HG03159 (cell line): ENCODE measurements at regions not wholly inside any gene's neighbourhood (a gene's known extent, or its start where the extent isn't known, plus 50 kb on each side); places are given as distances from the start of the nearest gene placed in this dataset.
"Not testable (repeated sequence)": the region's sequence is repeated elsewhere in the genome, so short reads cannot be mapped to it uniquely, and the experiment has no call there.

Experiments used
- ATAC-seq: cut with Tn5 transposase; IDR thresholded peaks from one replicate; pipeline ENCODE4 v1.9.1; 2021; ENCODE audit warnings: mild to moderate bottlenecking, moderate library complexity; ENCODE audit not compliant: unreplicated experiment

- no peak for ATAC-seq
Observed at GRCh38 chr7:52406808-52407207, 628.6 kb upstream of the POM121L12 start.

DNA sequence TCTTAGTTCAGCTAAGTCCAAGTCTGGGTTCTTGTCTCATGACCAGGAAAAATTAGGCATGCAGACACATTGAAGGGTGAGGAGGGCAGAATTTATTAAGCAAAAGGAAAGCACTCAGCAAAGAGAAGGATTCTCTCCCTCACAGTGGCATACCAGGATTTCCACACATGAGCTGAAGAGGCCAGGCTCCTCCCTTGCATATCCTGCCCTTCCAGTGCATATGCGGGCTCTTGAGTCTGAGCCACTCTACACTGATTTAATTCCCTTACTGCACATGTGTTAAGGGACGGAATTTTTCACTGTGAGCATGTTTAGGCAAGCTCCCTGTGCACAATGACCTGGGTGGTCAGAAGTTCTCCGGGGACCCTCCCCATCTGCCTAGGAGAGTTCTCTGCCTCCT is 652.7 kb upstream of the POM121L12 start:
- ATAC-seq: no peak

DNA sequence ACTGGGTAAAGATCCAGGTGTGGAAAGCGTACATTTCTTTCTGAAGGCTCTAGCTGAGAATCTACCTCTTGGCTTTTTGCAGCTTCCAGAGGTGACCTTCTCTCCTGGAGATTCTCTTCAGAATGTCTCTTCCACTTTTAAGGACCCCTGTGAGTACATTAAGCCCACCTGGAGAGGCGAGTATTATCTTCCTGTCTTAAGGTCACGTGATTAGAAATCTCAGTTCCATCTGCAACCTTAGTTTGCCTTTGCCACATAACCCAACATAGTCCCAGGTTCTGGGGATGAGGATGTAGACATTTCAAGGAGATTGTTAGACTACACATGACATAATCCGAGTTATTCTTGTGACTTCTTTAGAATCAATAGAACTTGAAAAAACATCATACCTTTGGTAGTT is 665.5 kb upstream of the POM121L12 start:
- no peak for ATAC-seq

DNA sequence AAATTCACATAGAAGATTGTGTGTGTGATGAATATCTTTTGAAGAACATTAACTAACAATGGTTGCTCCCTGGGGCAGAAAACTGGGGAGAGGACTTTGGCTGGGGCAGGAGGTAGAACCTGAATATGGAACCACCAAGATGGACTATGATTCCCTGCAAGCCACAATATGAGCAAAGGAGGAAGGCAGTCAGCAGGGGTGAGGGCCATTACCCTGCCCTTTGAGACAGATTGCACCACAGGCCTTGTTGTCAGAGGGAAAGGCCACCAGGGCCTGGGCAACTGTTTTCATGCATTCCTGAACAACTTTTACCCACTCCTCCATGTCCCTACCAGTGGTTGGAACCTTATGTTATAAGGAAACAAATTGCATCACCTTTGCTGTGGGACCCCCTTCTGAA is 670.1 kb upstream of the POM121L12 start:
- ATAC-seq: no peak

DNA sequence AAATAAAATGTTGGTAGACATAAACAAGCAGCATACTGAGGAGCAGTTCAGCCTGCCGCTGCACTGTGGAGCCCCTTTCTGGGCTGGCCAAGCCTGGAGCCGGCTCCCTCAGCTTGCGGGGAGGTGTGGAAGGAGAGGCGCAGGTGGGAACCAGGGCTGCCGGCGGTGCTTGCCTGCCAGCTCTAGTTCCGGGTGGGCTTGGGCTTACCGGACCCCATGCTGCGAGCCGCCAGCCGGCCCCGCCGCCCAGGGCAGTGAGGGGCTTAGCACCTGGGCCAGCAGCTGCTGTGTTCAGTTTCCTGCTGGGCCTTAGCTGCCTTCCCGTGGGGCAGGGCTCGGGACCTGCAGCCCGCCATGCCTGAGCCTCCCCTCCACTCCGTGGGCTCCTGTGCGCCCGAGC is 672.9 kb upstream of the POM121L12 start:
- ATAC-seq: no peak

DNA sequence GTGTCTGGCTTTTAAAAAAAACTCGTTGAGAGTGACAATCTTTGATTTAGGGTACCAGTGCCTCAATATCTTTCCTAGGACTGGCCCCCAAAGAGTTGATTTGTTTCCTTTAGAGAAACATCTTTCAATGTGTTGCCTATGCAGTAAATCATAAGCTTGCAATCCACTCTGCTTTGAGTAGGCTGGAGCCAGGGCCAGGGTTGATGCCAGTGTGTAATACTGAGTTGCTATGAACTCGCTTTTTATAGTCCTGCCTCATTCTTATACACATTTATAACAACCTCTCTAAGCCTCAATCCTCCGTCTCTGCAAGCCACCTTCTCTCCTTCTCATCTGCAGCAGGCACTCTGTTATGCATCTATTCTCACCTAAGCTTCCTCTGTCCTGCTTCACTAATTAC is 674.9 kb upstream of the POM121L12 start:
- ATAC-seq: no peak

- no peak for ATAC-seq
Observed at GRCh38 chr7:52355053-52355452, 680.4 kb upstream of the POM121L12 start.

DNA sequence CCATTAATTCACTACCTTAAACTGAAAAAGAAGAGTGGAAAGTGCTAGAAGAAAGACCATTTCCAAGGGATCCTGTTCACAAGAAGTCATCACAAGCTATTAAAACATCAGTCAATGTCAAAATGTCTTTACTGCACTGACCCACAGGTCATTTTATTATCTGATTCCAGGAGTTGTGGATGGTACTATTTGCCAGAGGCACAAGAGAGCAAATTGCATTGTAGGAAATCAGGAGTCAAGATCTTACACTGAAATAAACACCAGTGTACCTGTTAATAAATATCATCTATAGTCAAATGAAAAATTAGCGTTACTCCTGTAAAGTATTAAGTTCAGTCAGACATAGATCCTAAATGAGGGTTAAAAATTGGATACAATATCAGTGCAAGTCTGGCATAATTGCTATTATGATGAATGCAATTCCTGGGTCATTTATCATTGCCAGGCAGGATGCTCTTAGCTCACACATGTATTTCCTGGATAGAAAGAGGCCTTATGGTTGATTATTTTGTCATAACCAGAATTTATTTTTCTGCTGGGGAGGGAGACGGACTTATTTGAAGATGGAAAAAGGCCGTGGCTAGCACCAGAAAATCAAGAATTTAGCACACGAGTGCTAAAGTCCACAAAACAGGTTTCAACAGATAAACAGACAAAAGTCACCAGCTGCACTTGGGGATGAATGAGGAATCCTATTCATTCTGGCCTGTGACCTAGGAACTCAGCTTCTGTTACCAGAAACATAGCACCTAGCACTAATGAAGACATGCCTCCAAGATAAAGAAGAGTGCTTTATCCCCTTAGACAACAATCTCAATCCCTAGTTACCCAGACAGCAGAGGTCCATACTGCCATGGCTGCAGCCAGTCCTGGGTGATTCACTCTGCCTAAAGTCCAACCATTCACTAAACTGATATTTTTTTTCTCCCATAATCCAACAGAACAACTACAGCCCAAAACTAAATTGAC is 683.1 kb upstream of the POM121L12 start:
- no peak for ATAC-seq

DNA sequence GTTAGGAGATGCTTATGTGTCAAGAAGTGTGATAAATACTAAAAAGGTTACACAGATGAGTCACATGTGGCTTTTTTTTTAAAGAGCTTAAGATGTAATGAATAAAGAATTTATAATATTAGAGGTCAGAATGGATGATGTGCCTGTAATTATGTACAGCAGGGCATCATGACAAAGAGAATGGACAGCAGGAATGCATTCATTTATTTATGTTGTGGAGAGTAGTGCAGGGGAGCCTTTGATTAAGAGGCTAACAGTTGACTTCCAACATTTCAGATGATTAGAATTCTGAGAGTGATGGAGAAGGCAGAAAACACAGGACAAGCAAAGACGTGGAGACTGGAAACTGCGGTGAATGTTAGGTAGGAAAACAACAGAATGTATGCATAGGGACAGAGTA is 691.4 kb upstream of the POM121L12 start:
- no peak for ATAC-seq

DNA sequence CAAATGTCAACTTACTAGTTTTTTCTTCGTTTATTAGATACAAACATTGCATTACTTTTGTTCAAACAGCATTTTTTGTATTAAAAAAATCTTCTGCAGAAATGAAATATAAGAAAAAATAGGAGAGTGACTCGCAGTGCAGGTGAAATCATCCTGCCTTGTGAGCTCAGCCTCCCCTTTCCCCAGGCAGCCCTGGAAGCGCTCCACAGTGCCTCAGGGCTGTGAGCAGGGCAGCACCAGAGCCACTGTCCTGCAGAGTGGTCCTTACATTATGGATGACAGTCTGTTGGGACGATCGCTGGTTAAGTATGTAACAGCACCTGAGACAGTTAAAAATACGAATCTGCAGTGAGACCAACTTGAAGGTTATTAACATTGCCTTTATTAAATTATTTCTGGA is 695.4 kb upstream of the POM121L12 start:
- no peak for ATAC-seq

- not testable (repeated sequence) for ATAC-seq
Observed at GRCh38 chr7:52328328-52328727, 707.1 kb upstream of the POM121L12 start.

DNA sequence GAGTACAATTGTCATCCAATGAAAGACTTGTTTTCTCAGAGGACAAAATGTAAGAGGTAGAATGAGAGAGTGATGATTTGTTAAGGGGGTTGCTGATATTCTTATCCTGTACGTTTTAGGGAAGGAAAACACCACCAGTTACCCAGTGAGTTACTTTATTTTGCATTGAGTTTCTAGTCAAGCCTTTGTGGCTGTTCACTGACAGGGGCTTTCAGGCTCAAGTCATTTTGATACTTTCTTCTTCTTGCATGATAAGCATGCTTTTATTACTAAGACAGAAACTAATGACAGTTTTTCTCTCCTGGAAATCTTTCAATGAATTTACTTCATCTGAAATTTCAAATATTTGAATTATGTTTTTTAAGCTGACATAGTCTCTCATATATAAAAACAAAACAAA is 710.2 kb upstream of the POM121L12 start:
- ATAC-seq: no peak

DNA sequence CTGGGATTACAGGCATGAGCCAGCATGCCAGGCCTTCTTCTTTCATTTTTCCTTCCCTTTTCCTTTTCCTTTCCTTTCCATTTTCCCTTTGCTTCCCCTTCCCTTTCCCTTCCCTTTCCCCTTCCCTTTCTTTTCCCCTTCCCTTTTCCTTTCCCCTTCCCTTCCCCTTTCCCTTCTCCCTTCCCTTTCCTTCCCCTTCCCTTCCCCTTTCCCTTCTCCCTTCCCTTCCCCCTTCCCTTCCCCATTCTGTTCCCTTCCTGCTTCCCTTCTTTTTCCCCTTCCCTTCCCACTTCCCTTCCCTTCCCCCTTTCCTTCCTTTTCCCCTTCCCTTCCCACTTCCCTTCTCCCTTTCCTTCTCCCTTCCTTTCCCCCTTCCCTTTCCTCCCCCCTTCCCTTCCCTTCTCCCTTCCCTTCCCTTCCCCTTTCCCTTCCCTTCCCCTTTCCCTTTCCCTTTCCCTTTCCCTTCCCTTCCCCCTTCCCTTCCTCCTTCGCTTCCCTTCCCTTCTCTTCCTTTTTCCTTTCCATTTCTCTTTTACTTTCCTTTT is 712.2 kb upstream of the POM121L12 start:
- no peak for ATAC-seq

DNA sequence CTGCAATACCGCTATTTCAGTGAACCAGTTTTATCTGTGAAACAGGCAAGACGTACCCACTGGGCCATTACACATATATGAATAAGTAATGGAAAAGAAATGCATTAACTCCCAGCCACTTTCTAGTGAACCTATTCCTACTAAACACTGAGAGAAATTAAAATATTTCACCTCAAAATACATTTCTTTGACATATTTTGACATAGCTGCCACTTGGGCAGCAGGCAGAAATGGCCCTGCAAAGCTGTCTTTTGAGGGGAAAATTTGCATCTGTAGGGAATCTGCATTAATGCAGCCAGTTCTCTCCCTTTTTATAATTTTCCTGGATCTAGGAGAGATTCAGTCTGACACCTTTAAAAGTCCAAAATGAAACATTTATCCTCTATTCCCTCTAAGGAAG is 714.8 kb upstream of the POM121L12 start:
- ATAC-seq: no peak

DNA sequence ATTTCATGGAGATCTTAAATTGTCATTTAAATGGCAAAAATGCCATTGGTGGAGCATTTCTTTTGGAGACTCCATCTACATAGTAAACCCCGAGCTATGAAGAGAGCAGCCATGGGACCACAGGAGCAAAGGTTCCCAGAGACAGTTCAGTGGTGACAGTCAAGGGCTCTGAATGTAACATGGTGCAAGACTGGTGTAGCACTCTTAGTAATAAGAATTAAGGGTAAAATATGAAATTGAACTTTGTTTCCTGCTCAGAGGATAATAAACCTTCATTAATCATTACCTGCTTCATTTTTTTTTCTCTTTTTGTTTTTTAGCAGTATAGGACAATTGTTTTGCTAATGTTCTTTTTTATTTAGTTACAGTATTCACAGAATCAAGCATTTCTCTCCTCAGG is 717.5 kb upstream of the POM121L12 start:
- ATAC-seq: no peak

DNA sequence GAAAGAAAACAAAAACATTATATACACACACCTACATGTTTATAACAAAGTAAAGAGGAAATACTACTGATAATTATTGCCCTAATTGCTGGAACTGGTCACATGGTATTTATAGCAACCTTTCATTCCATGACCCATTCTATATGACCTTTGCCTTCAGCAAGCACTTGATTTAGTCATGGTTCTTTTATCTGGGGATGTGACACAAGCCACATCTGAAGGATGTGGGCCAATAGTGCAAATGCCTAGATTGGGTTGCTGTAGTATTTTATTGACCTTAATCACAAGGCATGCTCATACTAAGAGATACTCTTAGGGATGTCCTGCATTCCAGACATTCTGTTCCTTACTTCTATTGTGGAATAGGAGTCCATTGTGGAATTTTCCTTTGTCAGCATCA is 723.5 kb upstream of the POM121L12 start:
- ATAC-seq: no peak

- no peak for ATAC-seq
Observed at GRCh38 chr7:52309631-52310030, 725.8 kb upstream of the POM121L12 start.

- no peak for ATAC-seq
Observed at GRCh38 chr7:52302765-52303520, 732.5 kb upstream of the POM121L12 start.

GRCh38 chr7:52297128-52297527 is 738.3 kb upstream of the POM121L12 start:
- ATAC-seq: no peak

- ATAC-seq: no peak
Observed at GRCh38 chr7:52294942-52295341, 740.5 kb upstream of the POM121L12 start.

- no peak for ATAC-seq
Observed at GRCh38 chr7:52289247-52289646, 746.2 kb upstream of the POM121L12 start.

DNA sequence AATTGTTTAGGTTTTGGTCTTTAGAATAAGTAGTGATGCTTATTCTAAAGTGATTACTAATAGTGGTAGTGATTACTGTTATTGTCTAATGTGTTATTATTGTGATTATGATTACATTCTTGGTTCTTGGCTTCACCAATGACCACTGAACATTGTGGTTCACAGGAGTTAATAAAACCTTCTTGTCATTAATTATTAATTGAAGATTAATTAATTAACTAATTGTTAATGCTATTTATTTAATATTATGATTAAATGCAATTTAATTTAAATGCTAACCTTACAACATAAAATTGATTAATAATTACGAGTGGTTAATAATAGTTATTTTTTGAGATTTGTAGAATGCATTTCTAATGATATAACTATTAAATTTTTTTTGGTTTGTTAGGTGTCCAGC is 747.7 kb upstream of the POM121L12 start:
- no peak for ATAC-seq
